HG02870 (cell line): ENCODE measurements at regions not wholly inside any gene's neighbourhood (a gene's known extent, or its start where the extent isn't known, plus 50 kb on each side); places are given as distances from the start of the nearest gene placed in this dataset.

Experiments
- ATAC-seq: cut with Tn5 transposase; IDR thresholded peaks from one replicate; pipeline ENCODE4 v1.9.1; 2021; ENCODE audit warnings: mild to moderate bottlenecking, moderate library complexity; ENCODE audit not compliant: unreplicated experiment

- no peak for ATAC-seq
Observed at GRCh38 chr5:118692811-118693342, 295.5 kb downstream of the DTWD2 start.

- no peak for ATAC-seq
Observed at GRCh38 chr5:118687661-118688621, 300.4 kb downstream of the DTWD2 start.

- ATAC-seq: no peak
Observed at GRCh38 chr5:118687100-118687499, 301.2 kb downstream of the DTWD2 start.

GRCh38 chr5:118681655-118682054 is 306.7 kb downstream of the DTWD2 start:
- ATAC-seq: no peak

GRCh38 chr5:118679264-118679940 is 308.9 kb downstream of the DTWD2 start:
- ATAC-seq: no peak

GRCh38 chr5:118678746-118679145 is 309.6 kb downstream of the DTWD2 start:
- ATAC-seq: no peak

- no peak for ATAC-seq
Observed at GRCh38 chr5:118675247-118675646, 313.1 kb downstream of the DTWD2 start.

- no peak for ATAC-seq
Observed at GRCh38 chr5:118657576-118657975, 330.8 kb downstream of the DTWD2 start.

GRCh38 chr5:118653872-118654271 is 334.5 kb downstream of the DTWD2 start:
- no peak for ATAC-seq

GRCh38 chr5:118653183-118653582 is 335.2 kb downstream of the DTWD2 start:
- ATAC-seq: no peak

GRCh38 chr5:118651002-118651401 is 337.3 kb downstream of the DTWD2 start:
- no peak for ATAC-seq

- no peak for ATAC-seq
Observed at GRCh38 chr5:118647587-118647986, 340.8 kb downstream of the DTWD2 start.

GRCh38 chr5:118646917-118647316 is 341.4 kb downstream of the DTWD2 start:
- ATAC-seq: no peak

GRCh38 chr5:118637947-118638670 is 350.2 kb downstream of the DTWD2 start:
- ATAC-seq: no peak

- ATAC-seq: no peak
Observed at GRCh38 chr5:118628660-118629354, 359.5 kb downstream of the DTWD2 start.

GRCh38 chr5:118620233-118620632 is 368.1 kb downstream of the DTWD2 start:
- ATAC-seq: no peak

- ATAC-seq: no peak
Observed at GRCh38 chr5:118619823-118620222, 368.5 kb downstream of the DTWD2 start.

- ATAC-seq: no peak
Observed at GRCh38 chr5:118616281-118616680, 372.1 kb downstream of the DTWD2 start.

GRCh38 chr5:118614731-118615456 is 373.5 kb downstream of the DTWD2 start:
- no peak for ATAC-seq
